Activated CD4-positive, alpha-beta T cell treated with anti-CD3 and anti-CD28 coated beads, Interleukin-2, amount 10 ng/mL, durations not matched to agents 24 days and 14 days (primary cell): ENCODE measurements at regions not wholly inside any gene's neighbourhood (a gene's known extent, or its start where the extent isn't known, plus 50 kb on each side); places are given as distances from the start of the nearest gene placed in this dataset.

Experiments used
- DNase-seq: peaks from one replicate; pipeline ENCODE4 v3.0.0; 2022
- H3K27ac Mint-ChIP-seq: one replicate; pipeline ENCODE4 v1.8.0; 2022; ENCODE audit warnings: mild to moderate bottlenecking, mixed read lengths
- H3K27me3 Mint-ChIP-seq: one replicate; pipeline ENCODE4 v1.8.0; 2022; ENCODE audit warnings: mixed read lengths
- H3K36me3 Mint-ChIP-seq: one replicate; pipeline ENCODE4 v1.8.0; 2022; ENCODE audit warnings: low read depth, mild to moderate bottlenecking, mixed read lengths
- H3K4me1 Mint-ChIP-seq: one replicate; pipeline ENCODE4 v1.8.0; 2021; ENCODE audit warnings: mixed read lengths
- H3K4me3 Mint-ChIP-seq: one replicate; pipeline ENCODE4 v1.8.0; 2022; ENCODE audit warnings: mild to moderate bottlenecking, moderate library complexity, mixed read lengths
- H3K9me3 Mint-ChIP-seq: one replicate; pipeline ENCODE4 v1.8.0; 2021; ENCODE audit warnings: mixed read lengths
- intact Hi-C: fragments of 100-400 bp; cut with micrococcal nuclease; formaldehyde crosslinking; loops from one replicate; pipeline ENCODE4 v1.15.1; 2023

DNA sequence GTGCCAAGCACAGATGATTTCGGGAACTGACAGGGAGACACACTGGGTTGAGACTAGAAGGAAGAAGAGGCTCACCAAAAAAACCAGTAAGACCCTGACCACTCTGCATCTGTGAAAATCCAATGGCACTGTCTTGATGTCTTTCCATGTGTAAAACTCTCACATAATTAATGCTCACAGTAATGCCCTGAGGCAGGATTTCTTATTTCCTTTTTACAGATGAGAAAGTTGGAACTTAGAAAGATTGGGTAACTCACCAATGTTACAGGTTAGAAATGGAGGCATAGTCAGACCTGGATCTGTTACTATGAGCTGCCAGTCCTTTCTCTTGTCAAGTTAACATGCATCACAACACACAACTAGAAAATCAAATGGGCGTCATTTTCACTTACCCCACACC lies 151.0 kb upstream of the MCHR2 start:
- no peaks in the 10 kb centered on the region for H3K4me1 Mint-ChIP-seq
- intact Hi-C loops: no loop called here
- no peaks in the 10 kb centered on the region for H3K9me3 Mint-ChIP-seq
- peaks cover 6% of the 10 kb centered on the region for H3K27me3 Mint-ChIP-seq
- H3K4me3 Mint-ChIP-seq: no peak overlapping the region
- H3K27ac Mint-ChIP-seq: no peak overlapping the region
- no peaks in the 10 kb centered on the region for H3K36me3 Mint-ChIP-seq
- no peak for DNase-seq

DNA sequence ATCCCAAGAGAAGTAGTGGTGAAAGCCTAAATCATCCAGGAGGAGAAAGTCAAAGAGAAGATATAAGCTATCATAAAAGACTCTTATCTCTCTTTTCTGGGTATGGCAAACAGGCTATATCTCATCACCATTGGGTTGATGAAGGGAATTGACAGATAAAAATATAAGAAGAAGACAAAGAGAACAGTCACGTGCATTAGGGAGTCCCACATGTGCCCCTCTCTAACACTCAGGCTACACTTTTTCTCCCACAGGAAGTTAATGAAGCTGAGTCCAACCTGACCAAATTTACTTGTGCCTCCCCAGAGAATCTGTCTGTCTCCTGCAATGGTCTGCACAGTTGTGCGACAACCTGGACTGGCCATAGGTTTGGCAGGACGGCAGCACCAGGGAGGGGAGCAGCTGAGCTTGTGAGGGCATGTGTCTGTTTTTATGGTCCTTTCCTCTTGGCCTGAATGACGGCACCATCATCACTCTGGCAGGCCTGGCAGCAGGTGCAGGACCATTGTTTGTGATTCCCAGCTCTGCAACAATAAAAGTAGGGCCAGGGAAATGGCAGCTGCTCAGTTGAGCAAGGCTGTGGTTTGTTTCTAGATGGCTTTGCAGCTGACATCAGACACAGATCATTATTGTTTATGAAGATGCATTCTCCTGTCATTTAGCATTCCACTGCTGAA lies 144.5 kb upstream of the MCHR2 start:
- Mint-ChIP-seq H3K27ac (no peak overlapping the region), H3K4me1 (peaks cover 3% of the 10 kb centered on the region), H3K36me3 (no peaks in the 10 kb centered on the region), H3K4me3 (no peak overlapping the region), H3K27me3 (no peaks in the 10 kb centered on the region), H3K9me3 (no peaks in the 10 kb centered on the region)
- DNase-seq: no peak
- intact Hi-C loops: no loop called here

DNA sequence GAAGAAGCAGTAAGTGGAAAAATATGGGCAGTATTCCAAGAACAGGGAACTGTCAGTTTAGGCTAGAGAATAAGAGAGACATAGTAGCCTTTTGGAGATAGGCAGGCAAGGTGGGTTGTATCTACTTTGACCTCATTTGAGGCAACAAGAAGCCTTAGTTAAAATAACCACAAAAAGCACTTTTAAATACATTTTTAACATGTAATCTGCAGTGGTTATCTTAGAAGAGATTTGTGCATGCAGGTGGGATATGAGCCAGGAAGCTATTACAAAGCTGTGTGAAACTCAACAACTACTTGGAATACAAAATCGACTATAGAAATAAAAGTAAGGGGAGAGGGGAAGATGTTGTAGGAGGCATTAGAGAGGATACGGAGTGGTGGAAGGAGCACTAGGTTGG lies 143.7 kb upstream of the MCHR2 start:
- intact Hi-C loops: no loop called here
- Mint-ChIP-seq H3K36me3 (no peaks in the 10 kb centered on the region), H3K27ac (no peak overlapping the region), H3K27me3 (no peaks in the 10 kb centered on the region), H3K4me1 (peaks cover 3% of the 10 kb centered on the region), H3K4me3 (no peak overlapping the region), H3K9me3 (no peaks in the 10 kb centered on the region)
- no peak for DNase-seq

DNA sequence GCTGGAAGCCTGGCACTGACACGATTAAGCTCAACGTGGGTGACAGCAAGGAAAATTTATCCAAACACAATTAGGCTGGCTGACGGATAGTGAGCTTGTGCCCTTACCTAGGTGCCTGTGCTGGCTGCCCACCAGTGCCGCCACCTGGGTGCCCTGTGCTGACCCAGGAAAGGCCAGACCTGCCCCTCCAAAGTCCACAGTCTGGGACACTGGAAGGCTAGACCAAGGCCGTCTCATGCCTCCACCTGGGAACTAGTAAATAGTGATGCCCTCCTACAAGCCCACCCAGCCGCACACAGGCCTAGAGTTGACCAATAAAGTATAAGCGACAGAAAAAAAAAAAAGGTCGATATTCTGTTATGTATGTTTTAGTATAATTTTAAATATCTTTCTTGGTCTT lies 142.6 kb upstream of the MCHR2 start:
- H3K27ac Mint-ChIP-seq: no peak overlapping the region
- H3K36me3 Mint-ChIP-seq: no peaks in the 10 kb centered on the region
- intact Hi-C loops: no loop called here
- no peak for DNase-seq
- H3K4me1 Mint-ChIP-seq: peaks cover 3% of the 10 kb centered on the region
- H3K9me3 Mint-ChIP-seq: no peaks in the 10 kb centered on the region
- no peak overlapping the region for H3K4me3 Mint-ChIP-seq
- H3K27me3 Mint-ChIP-seq: no peaks in the 10 kb centered on the region

DNA sequence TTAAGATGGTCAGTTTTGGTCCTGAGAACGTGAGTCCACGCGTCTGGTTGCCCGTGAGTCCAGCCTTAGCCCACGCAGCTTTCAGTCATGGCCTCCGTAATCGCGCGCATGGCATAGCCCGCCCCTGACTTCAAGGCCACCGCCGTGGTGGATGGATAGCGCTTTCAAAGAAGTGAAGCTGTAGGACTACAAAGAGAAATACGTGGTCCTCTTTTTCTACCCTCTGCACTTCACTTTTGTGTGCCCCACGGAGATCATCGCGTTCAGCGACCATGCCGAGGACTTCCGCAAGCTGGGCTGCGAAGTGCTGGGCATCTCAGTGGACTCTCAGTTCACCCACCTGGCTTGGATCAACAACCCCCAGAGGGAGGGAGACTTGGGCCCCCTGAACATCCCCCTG lies 142.0 kb upstream of the MCHR2 start:
- no peak for DNase-seq
- Mint-ChIP-seq H3K4me1 (peaks cover 3% of the 10 kb centered on the region), H3K27me3 (no peaks in the 10 kb centered on the region), H3K27ac (no peak overlapping the region), H3K36me3 (no peaks in the 10 kb centered on the region), H3K4me3 (no peak overlapping the region), H3K9me3 (no peaks in the 10 kb centered on the region)
- intact Hi-C loops: no loop called here

DNA sequence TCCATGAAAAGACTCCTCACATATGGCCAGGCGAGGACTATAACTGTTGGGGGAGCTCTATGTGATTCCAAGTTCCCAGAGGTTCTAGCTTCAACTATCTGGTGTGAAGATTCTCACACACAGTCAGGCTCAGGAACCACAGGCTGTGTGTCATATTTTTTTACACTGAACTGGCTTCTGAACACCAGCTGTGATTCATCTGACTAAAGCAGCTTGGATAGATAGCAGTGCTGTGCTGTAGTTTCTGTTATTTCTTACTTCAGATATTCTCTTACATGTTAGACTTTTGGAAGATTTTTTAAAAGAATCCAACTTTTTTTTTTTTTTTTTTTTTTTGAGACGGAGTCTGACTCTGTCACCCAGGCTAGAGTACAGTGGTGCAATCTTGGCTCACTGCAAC lies 140.7 kb upstream of the MCHR2 start:
- H3K4me3 Mint-ChIP-seq: no peak overlapping the region
- intact Hi-C loops: no loop called here
- no peak for DNase-seq
- no peaks in the 10 kb centered on the region for H3K27me3 Mint-ChIP-seq
- H3K4me1 Mint-ChIP-seq: peaks cover 3% of the 10 kb centered on the region
- H3K36me3 Mint-ChIP-seq: no peaks in the 10 kb centered on the region
- no peak overlapping the region for H3K27ac Mint-ChIP-seq
- H3K9me3 Mint-ChIP-seq: no peaks in the 10 kb centered on the region

DNA sequence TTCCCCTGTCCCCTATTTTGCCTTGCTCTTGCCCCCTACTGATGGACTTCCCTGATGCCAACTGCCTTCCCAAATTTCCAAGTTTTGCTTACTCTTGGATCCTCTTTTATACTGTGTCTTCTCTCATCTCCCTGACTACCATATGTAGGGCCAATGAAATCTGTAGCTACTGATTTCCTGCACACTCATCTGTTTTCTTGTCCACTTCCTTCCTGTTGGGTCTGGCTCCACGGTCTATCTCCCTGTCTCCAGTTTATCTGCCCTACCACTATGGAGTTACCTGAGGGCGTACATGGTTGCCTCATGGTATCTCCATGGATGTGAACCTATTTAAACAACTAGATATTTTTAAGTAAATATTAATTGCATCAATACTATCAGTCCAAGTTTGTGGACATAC lies 140.3 kb upstream of the MCHR2 start:
- Mint-ChIP-seq H3K27me3 (no peaks in the 10 kb centered on the region), H3K4me1 (peaks cover 3% of the 10 kb centered on the region), H3K4me3 (no peak overlapping the region), H3K9me3 (no peaks in the 10 kb centered on the region), H3K36me3 (no peaks in the 10 kb centered on the region), H3K27ac (no peak overlapping the region)
- intact Hi-C loops: no loop called here
- no peak for DNase-seq

DNA sequence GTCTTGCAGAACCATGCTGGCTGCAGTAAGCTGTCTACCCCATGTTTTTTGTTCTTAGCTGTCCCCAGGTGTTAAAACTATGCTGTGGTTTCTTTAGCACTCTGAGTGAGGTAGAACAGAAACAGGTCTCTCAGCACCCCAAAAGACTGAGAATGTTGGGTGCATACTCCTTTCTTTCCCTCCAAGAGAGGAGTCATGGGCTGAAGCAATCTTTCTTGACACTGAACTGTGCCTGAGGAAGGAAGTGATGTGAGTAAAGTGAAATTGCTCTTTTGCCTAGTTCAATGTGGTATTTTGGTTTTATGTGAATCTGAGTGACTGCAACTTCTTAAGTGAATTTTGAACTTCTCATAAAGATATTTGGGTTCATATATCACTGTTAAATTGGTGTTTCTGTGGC lies 138.0 kb upstream of the MCHR2 start:
- Mint-ChIP-seq H3K4me3 (no peak overlapping the region), H3K9me3 (no peaks in the 10 kb centered on the region), H3K27ac (no peak overlapping the region), H3K4me1 (peaks cover 3% of the 10 kb centered on the region), H3K36me3 (no peaks in the 10 kb centered on the region), H3K27me3 (no peaks in the 10 kb centered on the region)
- intact Hi-C loops: no loop called here
- DNase-seq: no peak

DNA sequence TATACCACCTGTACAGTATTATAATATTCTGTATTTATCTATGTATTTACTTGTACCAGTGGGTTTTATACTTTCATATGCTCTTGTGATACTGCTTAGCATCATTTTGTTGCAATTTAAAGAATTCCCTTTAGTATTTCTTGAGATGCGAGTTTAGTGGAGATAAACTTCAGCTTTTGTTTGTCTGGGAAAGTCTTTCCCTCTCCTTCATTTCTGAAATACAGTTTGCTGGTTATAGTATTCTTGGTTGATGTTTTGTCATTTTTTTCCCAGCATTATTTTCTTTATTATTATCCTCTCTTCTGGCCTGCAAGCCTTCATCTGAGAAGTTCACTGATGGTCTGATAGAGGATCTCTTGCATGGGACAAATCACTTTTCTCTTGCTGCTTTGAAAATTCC lies 136.6 kb upstream of the MCHR2 start:
- H3K4me3 Mint-ChIP-seq: no peak overlapping the region
- no peaks in the 10 kb centered on the region for H3K27me3 Mint-ChIP-seq
- no peak for DNase-seq
- no peaks in the 10 kb centered on the region for H3K36me3 Mint-ChIP-seq
- H3K9me3 Mint-ChIP-seq: no peaks in the 10 kb centered on the region
- intact Hi-C loops: no loop called here
- H3K4me1 Mint-ChIP-seq: peaks cover 3% of the 10 kb centered on the region
- H3K27ac Mint-ChIP-seq: no peak overlapping the region

DNA sequence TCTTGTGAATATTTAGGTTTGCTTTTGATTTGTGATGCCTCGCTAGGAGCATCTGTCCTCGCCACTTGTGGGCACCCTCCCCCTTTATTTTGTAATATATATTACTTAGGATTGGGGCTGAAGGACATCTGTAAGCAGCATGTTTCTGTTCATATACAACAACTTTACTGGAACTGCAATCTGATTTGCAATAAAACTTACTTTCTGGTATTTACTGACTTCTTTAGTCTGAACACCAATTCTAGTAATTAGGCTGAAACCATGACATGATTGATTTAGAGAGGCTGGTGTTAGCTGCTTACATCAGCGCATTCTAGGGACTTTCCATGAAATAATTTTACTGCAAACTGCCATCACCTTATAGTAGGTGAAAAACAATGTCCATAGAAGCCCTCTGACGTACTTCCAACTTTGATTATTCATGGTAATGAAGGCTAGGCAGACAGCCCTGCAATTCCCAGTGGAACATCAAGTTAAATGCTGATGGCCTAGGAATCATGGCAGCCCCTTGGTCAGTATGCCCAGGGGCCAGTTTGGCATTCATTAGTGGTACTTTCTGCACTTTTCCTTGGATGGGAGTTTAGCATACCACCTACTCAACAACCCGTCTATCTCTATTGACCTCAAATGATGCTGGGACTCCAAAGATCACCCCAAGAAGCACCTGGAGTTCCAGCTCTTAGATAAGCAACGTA lies 132.9 kb upstream of the MCHR2 start:
- no peaks in the 10 kb centered on the region for H3K9me3 Mint-ChIP-seq
- H3K36me3 Mint-ChIP-seq: no peaks in the 10 kb centered on the region
- H3K4me1 Mint-ChIP-seq: no peaks in the 10 kb centered on the region
- intact Hi-C loops: no loop called here
- DNase-seq: no peak
- no peak overlapping the region for H3K4me3 Mint-ChIP-seq
- no peak overlapping the region for H3K27ac Mint-ChIP-seq
- H3K27me3 Mint-ChIP-seq: peaks cover under 1% of the 10 kb centered on the region

DNA sequence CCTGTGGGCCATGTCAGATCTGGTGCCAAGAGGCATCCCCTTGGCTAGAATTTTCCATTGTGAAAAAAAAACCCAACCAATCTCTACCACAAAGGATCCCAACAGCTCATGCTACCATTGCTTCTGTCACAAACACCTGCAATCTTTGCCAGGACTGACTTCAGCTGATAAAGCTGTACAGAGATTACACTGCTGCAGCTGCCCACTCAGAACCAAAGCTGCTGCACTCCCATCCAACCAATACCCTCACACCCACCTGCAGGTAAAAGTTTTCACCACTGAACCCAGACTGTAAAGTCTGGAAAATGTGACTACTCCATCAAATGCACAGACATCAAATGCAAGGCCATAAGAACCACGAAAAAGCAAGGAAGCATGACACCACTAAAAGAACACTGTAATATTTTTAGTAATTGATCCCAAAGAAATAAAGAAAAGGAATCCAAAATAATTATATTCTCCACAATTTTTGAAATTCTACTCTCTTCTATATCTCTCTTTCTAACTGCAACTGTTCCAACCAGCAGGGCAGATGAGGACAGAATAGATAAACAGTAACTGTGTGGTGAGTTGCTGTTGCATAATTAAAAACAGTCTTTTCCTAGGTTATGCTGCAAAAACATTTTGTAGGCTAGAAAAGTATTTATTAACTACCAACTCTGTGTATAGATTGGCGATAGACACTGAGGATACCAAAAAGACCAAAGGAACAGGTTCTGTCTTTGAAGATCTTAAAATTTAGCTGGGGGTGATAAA lies 128.0 kb upstream of the MCHR2 start:
- no peaks in the 10 kb centered on the region for H3K36me3 Mint-ChIP-seq
- H3K9me3 Mint-ChIP-seq: no peaks in the 10 kb centered on the region
- H3K27me3 Mint-ChIP-seq: peaks cover 3% of the 10 kb centered on the region
- H3K4me1 Mint-ChIP-seq: no peaks in the 10 kb centered on the region
- intact Hi-C loops: no loop called here
- no peak overlapping the region for H3K27ac Mint-ChIP-seq
- H3K4me3 Mint-ChIP-seq: no peak overlapping the region
- no peak for DNase-seq

DNA sequence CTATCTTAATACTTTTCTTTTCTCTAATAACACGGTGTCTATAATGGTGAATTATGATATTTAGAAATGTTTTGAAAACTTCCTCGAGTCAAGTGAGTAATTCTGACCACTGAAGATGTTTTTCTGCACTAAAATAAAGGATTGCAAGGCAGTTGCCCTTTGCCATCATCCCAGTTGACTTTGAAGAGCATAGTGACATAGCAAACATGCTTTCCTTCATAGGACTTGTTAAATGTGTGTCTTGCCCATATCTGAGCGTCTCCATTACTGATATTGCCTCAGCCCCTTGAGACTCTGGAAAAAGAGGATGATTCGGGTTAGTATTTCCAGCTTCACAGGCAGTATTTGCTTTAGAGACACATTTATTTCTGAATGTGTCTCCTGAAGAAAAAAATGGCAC lies 125.2 kb upstream of the MCHR2 start:
- no peaks in the 10 kb centered on the region for H3K36me3 Mint-ChIP-seq
- H3K9me3 Mint-ChIP-seq: no peaks in the 10 kb centered on the region
- intact Hi-C loops: no loop called here
- H3K4me3 Mint-ChIP-seq: no peak overlapping the region
- H3K27me3 Mint-ChIP-seq: peaks cover 8% of the 10 kb centered on the region
- DNase-seq: no peak
- no peaks in the 10 kb centered on the region for H3K4me1 Mint-ChIP-seq
- H3K27ac Mint-ChIP-seq: no peak overlapping the region

DNA sequence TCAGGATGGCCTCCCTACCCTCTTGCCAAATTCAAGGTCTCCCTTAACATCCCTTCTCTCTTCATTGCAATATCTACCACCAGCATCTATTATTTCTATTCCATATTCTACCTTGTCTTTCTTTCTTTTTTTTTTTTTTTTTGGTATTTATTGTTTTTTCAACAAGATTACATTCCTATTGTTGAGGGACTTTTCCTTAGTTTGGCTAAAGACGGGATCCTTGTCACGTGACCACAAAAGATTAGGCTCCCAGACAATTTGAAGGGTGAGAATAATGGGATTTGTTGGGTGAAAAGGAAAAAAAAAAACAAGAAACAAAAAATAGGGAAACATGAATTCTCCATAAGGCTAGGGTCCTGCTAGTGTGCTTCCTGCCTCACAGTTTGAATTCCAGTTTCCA lies 124.3 kb upstream of the MCHR2 start:
- Mint-ChIP-seq H3K27ac (no peak overlapping the region), H3K9me3 (no peaks in the 10 kb centered on the region), H3K4me1 (no peaks in the 10 kb centered on the region), H3K4me3 (no peak overlapping the region), H3K27me3 (peaks cover 8% of the 10 kb centered on the region), H3K36me3 (no peaks in the 10 kb centered on the region)
- intact Hi-C loops: no loop called here
- DNase-seq: no peak

DNA sequence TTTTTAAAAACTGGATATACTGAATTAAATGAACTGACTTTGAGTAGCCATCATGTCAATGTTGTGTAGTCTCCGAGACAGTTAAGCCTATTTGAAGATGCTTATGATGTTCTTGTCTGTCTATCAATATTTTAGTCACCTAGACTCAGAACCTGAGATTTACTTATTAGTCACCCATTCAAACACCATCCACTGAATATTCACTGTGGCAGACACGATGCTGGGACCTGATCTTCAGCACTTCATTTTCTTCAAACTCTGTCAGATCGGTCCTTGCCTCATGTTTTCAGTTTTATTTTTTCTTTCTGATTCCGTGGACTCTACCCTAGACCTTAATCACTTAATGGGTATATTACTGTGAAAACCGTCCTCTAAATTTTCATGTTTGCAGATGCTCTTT lies 123.7 kb upstream of the MCHR2 start:
- no peaks in the 10 kb centered on the region for H3K9me3 Mint-ChIP-seq
- no peak for DNase-seq
- peaks cover 10% of the 10 kb centered on the region for H3K27me3 Mint-ChIP-seq
- no peak overlapping the region for H3K4me3 Mint-ChIP-seq
- no peak overlapping the region for H3K27ac Mint-ChIP-seq
- intact Hi-C loops: no loop called here
- no peaks in the 10 kb centered on the region for H3K36me3 Mint-ChIP-seq
- H3K4me1 Mint-ChIP-seq: no peaks in the 10 kb centered on the region
